SJCRH30 (cell line): ENCODE measurements at regions not wholly inside any gene's neighbourhood (a gene's known extent, or its start where the extent isn't known, plus 50 kb on each side); places are given as distances from the start of the nearest gene placed in this dataset.

Experiments
- DNase-seq, 2 experiments: peaks; one replicate each; pipeline ENCODE4 v3.0.0-alpha.2; 2015 to 2020
- H3K27ac ChIP-seq: fragments of 250-450 bp; sonication (Bioruptor Pico); 2 replicates; pipeline ENCODE4 v1.5.1; 2020; ENCODE audit warnings: mild to moderate bottlenecking, moderate library complexity
- H3K27me3 ChIP-seq: fragments of 250-450 bp; sonication (Bioruptor Pico); 2 replicates; pipeline ENCODE4 v1.5.1; 2020; ENCODE audit warnings: mild to moderate bottlenecking, moderate library complexity
- H3K36me3 ChIP-seq: fragments of 250-450 bp; sonication (Bioruptor Pico); 2 replicates; pipeline ENCODE4 v1.5.1; 2020; ENCODE audit warnings: mild to moderate bottlenecking, moderate library complexity
- H3K4me1 ChIP-seq: fragments of 250-450 bp; sonication (Bioruptor Pico); 2 replicates; pipeline ENCODE4 v1.5.1; 2020; ENCODE audit warnings: mild to moderate bottlenecking, moderate library complexity
- H3K4me3 ChIP-seq: fragments of 250-450 bp; sonication (Bioruptor Pico); 2 replicates; pipeline ENCODE4 v1.5.1; 2020; ENCODE audit warnings: mild to moderate bottlenecking, moderate library complexity
- H3K9me3 ChIP-seq: fragments of 250-450 bp; sonication (Bioruptor Pico); replicated peaks from 2 replicates; pipeline ENCODE4 v1.5.1; 2020; ENCODE audit warnings: mild to moderate bottlenecking, moderate library complexity

DNA sequence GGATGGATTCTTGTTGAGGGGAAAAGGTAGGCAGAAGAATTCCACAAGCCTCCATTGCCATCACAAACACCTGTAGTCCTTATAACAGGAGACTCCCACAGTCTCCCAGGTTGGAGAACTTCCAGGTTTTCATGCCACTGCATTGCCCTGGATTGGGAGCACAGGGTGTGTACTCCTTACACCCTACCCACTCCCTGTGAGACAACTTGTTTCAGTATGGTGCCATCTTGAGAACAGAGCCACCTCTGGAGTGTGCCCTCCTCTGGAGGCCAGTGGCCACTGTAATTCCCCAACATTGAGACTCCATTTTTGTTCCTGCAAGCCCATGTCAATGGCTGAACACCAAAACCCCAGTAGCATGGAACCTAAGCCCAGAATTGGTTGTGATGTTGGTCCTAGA, 123.5 kb upstream of the LAMA2 start:
- Histone ChIP-seq H3K27ac (no peak overlapping the region), H3K27me3 (no peaks in the 10 kb centered on the region), H3K9me3 (peaks cover 6% of the 10 kb centered on the region; the same call in 1 of the 2 replicates), H3K4me1 (no peaks in the 10 kb centered on the region), H3K4me3 (no peak overlapping the region), H3K36me3 (no peaks in the 10 kb centered on the region)
- DNase-seq = no peak

GRCh38 chr6:128757961-128758360, 125.0 kb upstream of the LAMA2 start:
- Histone ChIP-seq H3K4me1 (no peaks in the 10 kb centered on the region), H3K9me3 (peaks cover 4% of the 10 kb centered on the region; the same call in 1 of the 2 replicates), H3K27ac (no peak overlapping the region), H3K4me3 (no peak overlapping the region), H3K36me3 (no peaks in the 10 kb centered on the region), H3K27me3 (no peaks in the 10 kb centered on the region)
- DNase-seq = no peak

DNA sequence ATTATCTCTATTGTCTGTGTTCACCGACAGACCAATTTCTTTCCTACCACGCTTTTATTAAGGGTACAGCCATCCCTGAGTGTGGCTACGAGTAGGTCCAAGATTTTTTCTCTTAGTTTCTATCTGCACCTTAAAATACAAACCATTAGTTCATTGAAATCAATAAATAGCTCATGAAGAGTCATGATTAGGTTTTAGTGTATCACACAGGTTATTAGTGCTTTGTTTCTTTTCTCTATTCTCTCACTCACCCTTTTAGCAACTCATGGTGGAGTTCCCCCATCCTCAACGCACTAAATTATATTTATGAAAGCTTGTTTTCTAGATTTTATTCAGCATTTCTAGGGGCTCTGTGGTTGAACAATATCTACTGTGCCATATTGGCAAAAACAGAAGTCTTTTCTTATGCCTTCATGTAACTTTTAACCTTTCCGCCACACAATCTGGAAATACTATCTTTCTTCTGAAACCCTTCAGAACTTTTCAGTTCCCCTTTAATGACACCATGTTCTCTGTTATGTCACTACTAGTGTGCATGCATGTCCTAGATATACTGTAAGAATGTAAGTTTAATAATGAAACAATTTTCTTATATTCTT, 128.2 kb upstream of the LAMA2 start:
- no peaks in the 10 kb centered on the region for H3K27me3 ChIP-seq
- no peaks in the 10 kb centered on the region for H3K9me3 ChIP-seq
- DNase-seq = no peak
- no peaks in the 10 kb centered on the region for H3K4me1 ChIP-seq
- H3K4me3 ChIP-seq = no peak overlapping the region
- H3K27ac ChIP-seq = no peak overlapping the region
- no peaks in the 10 kb centered on the region for H3K36me3 ChIP-seq

DNA sequence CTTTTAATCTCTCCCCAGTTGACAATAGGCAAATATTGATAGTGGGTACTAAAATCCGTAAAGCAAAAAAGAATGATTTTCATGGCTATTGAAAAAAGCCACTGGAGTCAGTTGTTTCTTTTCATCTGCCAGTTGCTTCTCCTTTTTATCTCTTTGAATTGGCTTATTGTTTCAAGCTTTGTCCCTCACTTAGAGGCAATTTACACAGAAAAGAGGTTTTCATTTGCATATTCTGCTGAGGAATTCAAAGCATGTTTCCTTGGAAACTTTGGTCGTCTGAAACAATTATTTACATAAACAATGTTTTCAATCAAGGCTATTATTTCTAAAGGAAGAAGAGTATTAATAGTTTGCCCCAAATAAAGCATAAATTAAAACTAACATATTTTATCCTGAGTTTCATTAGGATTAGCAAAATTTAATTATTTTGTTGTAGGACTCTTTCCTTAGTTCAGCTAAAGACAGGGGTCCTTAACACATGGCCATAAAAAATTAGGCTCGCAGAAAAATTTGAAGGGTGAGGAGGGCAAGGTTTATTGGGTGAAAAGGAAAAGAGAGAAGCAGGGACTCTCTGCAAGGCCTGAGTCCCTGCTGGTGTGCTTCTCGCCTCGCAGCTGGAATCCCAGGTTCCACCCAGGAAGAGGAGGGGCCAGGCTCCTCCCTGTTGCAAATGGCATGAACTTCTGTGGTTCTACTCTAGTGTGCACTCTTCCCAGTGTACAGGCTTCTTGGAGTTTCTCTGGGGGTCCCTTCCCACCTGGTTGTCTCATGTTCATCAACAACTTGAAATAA, 138.8 kb upstream of the LAMA2 start:
- no peaks in the 10 kb centered on the region for H3K4me1 ChIP-seq
- no peaks in the 10 kb centered on the region for H3K9me3 ChIP-seq
- peak; percentile 7 to 15 for DNase-seq
- H3K4me3 ChIP-seq = no peak overlapping the region
- no peaks in the 10 kb centered on the region for H3K27me3 ChIP-seq
- no peak overlapping the region for H3K27ac ChIP-seq
- no peaks in the 10 kb centered on the region for H3K36me3 ChIP-seq

DNA sequence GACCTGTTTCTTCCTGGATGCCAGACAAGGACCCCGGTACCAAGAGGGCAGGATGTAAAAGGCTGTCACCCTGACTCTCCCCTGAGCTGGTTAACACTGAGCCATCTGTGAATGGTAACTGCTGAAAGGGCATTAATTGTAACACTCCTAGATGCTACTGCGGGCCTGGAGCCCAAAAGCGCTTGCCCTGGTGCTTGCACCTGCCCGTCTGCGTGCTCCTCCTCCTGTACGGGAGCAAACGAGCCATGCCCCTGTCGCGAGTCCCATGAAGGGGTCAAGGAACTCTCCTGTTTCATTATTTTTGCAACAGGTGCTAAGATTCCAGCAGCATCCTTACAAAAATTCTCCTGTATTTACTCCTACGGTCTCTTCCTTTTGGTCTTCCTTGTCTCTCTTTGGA, 140.0 kb upstream of the LAMA2 start:
- Histone ChIP-seq H3K4me3 (no peak overlapping the region), H3K27ac (no peak overlapping the region), H3K36me3 (no peaks in the 10 kb centered on the region), H3K9me3 (no peaks in the 10 kb centered on the region), H3K27me3 (no peaks in the 10 kb centered on the region), H3K4me1 (no peaks in the 10 kb centered on the region)
- DNase-seq = no peak

- Histone ChIP-seq H3K27me3 (no peaks in the 10 kb centered on the region), H3K36me3 (no peaks in the 10 kb centered on the region), H3K4me1 (no peaks in the 10 kb centered on the region), H3K9me3 (no peaks in the 10 kb centered on the region), H3K4me3 (no peak overlapping the region), H3K27ac (no peak overlapping the region)
- no peak for DNase-seq
Observed at GRCh38 chr6:128740951-128741350, 142.0 kb upstream of the LAMA2 start.

DNA sequence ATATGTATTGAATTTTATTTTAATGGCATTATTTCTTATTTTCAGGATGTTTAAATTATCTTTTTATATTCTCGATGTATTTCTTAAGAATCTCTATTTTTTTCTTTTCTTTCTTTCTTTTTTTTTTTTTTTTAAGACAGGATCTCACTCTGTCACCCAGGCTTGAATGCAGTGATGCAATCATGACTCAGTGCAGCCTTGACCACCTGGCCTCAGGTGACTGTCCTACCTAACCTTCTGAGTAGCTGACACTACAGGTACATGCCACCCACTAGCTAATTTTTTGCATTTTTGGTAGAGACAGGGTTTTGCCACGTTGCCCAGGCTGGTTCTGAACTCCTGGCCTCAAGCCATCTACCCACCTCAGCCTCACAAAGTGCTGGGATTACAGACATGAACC, 143.8 kb upstream of the LAMA2 start:
- DNase-seq = no peak
- no peaks in the 10 kb centered on the region for H3K36me3 ChIP-seq
- H3K27ac ChIP-seq = no peak overlapping the region
- H3K4me1 ChIP-seq = no peaks in the 10 kb centered on the region
- no peaks in the 10 kb centered on the region for H3K27me3 ChIP-seq
- H3K4me3 ChIP-seq = no peak overlapping the region
- H3K9me3 ChIP-seq = no peaks in the 10 kb centered on the region

GRCh38 chr6:128738112-128738511, 144.8 kb upstream of the LAMA2 start:
- H3K27ac ChIP-seq = no peak overlapping the region
- no peak for DNase-seq
- H3K4me1 ChIP-seq = no peaks in the 10 kb centered on the region
- no peaks in the 10 kb centered on the region for H3K27me3 ChIP-seq
- H3K9me3 ChIP-seq = no peaks in the 10 kb centered on the region
- H3K4me3 ChIP-seq = no peak overlapping the region
- H3K36me3 ChIP-seq = no peaks in the 10 kb centered on the region

DNA sequence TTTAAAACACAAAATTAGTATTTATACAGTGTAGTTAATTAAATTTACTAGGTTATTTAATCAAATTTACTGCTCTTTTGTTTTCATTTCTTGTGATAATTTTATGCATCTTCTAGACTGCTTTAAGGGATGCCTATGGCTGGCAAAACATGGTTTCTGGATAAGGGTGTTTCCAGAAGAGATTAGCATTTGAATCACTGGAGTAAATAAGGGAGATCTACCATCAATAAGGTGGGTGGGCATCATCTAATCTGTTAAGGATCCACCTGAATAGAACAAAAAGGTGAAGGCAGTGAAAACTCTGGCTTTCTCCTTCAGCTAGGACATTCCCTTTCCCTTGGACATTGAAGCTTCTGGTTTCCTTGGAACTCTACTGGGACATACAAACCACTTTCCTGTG, 146.2 kb upstream of the LAMA2 start:
- H3K36me3 ChIP-seq = no peaks in the 10 kb centered on the region
- H3K27me3 ChIP-seq = no peaks in the 10 kb centered on the region
- no peaks in the 10 kb centered on the region for H3K4me1 ChIP-seq
- H3K9me3 ChIP-seq = no peaks in the 10 kb centered on the region
- H3K4me3 ChIP-seq = no peak overlapping the region
- DNase-seq = no peak
- H3K27ac ChIP-seq = no peak overlapping the region

DNA sequence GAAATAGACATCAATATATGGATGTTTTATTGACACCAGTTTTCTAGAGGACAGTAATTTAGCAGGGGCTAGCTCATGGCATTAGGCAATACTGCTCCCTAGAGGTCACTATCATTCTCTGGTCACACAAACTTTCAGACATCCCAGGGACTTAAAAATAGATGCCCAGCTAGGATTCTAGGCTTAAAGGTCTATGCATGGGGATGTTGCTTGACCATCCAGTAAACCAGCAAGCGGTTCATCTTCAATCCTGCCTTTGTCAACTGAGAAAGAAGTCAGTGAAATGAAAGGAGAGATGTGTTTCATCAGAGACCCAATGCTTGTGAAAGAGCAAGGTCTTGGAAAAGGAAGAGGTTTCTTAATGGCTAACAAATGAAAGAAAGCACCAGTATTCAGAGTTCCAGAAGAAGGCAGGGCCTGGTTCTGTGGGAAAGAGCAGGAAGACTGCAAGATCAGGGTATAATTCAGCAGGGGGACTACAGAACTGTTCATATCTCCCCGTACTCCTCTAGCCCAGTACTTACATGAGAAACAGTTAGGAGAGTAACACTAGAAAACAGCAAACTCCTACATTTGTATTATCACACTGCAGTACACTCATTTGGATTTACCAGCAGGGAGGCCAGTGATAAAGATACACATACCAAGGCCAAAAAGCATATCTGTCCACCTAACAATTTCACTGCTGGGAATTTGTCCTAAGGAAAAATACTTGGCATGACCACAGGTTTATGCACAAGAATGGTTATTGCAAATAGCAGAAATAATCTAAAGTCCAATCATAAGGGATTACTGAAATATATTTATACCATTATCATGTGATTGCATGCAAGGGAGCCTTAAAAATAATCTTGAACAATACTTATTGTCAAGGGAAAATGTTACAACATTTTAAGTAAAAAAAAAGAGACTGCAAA, 151.4 kb upstream of the LAMA2 start:
- no peak overlapping the region for H3K4me3 ChIP-seq
- H3K27me3 ChIP-seq = no peaks in the 10 kb centered on the region
- DNase-seq = peak; percentile 15 to 72
- H3K4me1 ChIP-seq = no peaks in the 10 kb centered on the region
- no peak overlapping the region for H3K27ac ChIP-seq
- H3K36me3 ChIP-seq = no peaks in the 10 kb centered on the region
- no peaks in the 10 kb centered on the region for H3K9me3 ChIP-seq

GRCh38 chr6:128727500-128727899, 155.4 kb upstream of the LAMA2 start:
- H3K27ac ChIP-seq = no peak overlapping the region
- H3K36me3 ChIP-seq = no peaks in the 10 kb centered on the region
- H3K4me1 ChIP-seq = no peaks in the 10 kb centered on the region
- no peak for DNase-seq
- no peaks in the 10 kb centered on the region for H3K27me3 ChIP-seq
- no peak overlapping the region for H3K4me3 ChIP-seq
- H3K9me3 ChIP-seq = no peaks in the 10 kb centered on the region

- peak; percentile 28 to 64 for DNase-seq
- no peaks in the 10 kb centered on the region for H3K27me3 ChIP-seq
Observed at GRCh38 chr6:128725271-128726233, 157.4 kb upstream of the LAMA2 start.

GRCh38 chr6:128724738-128725137, 158.2 kb upstream of the LAMA2 start:
- Histone ChIP-seq H3K27ac (no peak overlapping the region), H3K36me3 (no peaks in the 10 kb centered on the region), H3K4me3 (no peak overlapping the region), H3K9me3 (no peaks in the 10 kb centered on the region), H3K4me1 (no peaks in the 10 kb centered on the region), H3K27me3 (no peaks in the 10 kb centered on the region)
- DNase-seq = no peak

More at GRCh38 chr6:128725271-128726233, 157.4 kb upstream of the LAMA2 start:
- Histone ChIP-seq H3K4me1 (no peaks in the 10 kb centered on the region), H3K36me3 (no peaks in the 10 kb centered on the region), H3K27ac (no peak overlapping the region), H3K9me3 (no peaks in the 10 kb centered on the region), H3K4me3 (no peak overlapping the region)

DNA sequence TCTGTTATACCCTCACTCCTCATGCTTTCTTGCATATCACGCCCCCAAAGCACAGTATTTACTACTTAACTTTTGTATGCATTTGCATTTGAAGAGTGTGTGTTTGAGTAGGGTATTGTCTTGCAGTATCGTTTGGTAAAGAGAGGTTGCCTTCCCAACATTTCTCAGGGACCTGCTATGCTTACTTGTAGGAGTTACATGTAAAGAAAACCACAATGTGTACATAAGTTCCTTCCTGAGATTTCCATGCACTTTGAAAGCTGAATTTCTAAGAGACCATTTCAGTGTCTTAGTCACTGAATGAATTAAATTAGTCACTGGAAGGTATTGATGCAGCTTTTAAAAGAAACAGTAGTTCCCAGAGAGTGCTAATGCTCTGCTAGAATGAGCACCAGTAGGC, 159.3 kb upstream of the LAMA2 start:
- Histone ChIP-seq H3K27ac (no peak overlapping the region), H3K36me3 (no peaks in the 10 kb centered on the region), H3K27me3 (no peaks in the 10 kb centered on the region), H3K4me1 (no peaks in the 10 kb centered on the region), H3K4me3 (no peak overlapping the region), H3K9me3 (no peaks in the 10 kb centered on the region)
- DNase-seq = no peak
